Germinal center (tissue), 1 donor: ENCODE measurements at regions not wholly inside any gene's neighbourhood (a gene's known extent, or its start where the extent isn't known, plus 50 kb on each side); places are given as distances from the start of the nearest gene placed in this dataset.

Experiments used
- DNase-seq: peaks from one replicate; pipeline ENCODE4 v3.0.0; 2012; ENCODE audit warnings: mixed read lengths, low spot score

DNA sequence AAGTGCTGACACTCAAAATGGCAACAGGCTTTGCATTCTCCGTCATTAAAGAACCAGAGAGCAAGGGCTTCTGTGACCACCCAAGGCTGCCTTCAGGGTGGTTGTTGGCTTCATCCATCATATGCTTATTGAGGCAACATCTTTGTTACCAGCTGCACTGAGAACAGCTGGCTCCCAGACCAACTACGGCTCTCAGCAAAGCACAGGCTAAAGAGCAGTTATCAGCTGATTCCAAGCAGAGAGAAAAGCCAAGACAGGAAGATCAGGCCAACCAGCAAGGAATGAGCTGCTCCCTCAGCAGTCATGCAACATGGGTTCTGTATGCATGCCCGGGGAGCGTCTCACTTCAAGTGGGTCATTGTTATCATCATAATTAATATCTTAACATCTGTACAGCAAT is 358.9 kb downstream of the ACTL7B start:
- DNase-seq, result no peak

DNA sequence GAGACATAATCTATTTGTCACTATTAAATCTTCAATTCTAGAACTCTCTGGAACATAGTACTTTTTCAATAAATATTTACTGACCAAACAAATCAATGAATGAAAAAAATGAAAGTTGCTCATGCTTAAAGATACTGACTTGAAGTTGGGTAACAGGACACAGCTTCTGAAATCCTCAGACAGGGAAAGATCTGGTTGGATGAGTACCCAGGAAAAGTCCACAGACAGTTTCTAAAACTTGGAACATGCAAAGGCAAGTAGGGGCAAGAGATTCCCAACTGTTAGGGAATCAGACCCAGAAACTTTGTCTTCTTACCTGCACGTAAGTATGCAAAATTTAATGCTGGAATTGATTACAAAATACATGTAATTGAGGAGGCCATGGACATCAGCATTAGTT is 366.2 kb downstream of the ACTL7B start:
- no peak for DNase-seq

DNA sequence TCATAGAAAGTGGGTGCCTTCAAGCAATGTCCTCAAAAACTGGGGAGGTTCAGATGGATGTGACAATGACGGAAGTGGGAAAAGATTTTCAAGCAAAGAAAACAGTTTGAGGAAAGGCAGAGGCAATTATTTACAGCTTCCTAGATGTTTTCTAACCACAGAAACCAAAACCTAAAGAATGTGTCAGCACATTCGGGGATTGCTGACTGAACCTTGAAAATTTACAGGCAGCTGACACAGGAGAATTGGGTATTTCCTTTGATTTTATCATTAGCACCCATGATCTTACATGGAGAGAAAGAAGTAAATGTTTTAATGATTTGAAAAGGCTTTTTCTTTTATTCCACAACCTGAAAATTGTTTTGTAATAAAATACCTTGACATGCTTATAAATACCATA is 369.0 kb downstream of the ACTL7B start:
- no peak for DNase-seq

DNA sequence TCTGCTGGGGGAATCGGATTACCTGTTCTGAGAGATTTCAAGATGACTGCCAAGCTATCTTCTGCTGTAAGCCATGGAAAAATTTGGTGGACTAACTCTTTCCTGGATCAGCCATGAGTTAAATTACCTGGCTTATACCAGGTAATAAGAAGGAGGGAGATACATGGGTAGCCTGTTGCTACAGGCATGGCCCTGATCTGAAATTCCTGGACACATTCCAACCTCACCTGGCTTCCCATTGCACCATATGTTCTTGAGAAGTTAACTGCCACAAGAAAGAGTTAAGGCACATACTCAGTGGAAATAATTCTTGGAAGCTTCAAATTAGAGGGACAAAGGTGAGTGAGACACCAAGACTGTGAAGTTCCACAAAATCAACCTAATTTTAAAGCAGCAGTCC is 371.3 kb downstream of the ACTL7B start:
- no peak for DNase-seq

DNA sequence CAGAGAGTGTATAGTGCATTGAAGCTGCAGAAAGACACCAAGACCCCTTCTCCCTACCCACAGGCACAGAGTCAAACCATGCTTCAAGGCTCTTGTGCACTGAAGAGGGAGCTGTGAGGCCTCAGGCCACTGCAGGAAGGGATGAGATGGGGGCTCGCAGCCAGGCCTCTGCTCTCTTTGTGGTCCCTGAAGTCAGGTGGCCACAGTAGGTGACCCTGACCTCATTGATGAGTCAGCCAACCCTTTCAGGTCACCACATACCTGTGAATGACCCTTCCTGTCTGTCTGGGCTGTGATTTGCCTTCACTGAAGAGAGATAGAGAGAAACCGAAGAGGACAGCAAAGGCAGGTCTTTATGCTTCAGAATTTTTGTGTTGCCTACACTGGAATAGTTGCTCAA is 372.1 kb downstream of the ACTL7B start:
- no peak for DNase-seq

DNA sequence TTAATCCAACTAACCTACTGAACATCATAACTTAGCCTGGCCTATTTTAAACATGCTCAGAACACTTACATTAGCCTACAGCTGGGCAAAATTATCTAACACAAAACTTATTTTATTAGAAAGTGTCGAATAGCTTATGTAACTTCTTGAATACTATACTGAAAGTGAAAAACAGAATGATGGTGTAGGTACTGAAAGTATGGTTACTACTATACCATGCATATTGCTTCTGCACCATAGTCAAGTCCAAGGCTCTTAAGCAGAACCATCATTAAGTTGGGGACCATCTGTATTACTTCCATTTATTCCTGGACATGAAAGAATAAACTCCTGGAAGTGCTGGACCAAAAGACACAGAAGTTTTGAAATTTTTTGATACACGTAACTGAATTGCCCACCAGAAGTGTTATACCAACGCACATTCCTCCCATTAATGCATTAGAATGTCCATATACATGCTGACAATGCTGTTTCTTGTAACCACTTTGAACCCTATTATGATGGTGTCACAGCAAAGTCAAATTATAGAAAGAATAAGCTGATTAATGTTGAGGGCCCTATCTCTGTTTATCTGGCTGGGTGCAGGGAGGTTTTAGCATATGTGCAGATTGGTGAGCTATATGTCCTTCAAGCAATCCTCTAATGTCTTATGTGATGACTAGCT is 375.7 kb downstream of the ACTL7B start:
- DNase-seq, result no peak

DNA sequence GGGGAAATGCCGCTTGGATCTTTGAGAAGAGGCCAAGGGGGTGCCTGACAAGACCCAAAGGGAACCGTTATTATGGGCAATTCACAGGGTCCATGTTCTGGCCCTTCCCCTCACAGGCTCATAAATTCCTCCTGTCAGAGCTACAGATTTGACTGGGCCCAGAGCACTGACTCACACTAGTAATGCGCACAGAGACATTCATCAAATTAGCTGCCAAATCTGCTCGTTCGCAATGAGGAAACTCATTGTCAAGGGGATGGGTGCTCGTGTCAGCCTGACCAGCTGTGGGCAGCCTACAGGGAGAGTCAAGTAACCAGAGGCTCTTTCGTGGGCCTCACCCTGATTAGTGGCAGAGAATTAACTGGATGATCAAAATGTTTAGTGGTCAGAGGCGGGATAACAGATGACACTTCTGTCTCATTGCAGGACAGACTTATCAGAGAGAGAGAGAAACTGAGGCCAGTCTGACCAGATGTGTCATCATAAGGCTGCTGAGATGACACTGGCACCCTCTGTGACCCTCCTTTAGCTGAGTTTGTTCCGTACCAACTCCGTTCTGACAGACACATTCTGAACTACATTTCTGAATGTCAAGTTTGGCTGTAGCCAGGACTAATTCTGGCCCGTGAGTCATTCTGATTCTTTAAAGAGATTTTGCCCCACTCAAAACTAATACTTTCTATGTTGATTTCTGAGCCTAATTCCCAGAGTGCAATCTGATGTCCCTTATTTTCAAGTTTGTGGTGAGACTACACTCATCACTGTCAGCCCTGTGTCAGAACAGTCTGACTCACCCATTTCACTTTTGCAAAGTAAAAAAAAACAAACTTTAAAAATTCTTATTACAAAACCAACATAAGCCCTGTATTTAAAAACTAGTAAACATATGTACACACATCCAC is 377.1 kb downstream of the ACTL7B start:
- DNase-seq, result no peak

DNA sequence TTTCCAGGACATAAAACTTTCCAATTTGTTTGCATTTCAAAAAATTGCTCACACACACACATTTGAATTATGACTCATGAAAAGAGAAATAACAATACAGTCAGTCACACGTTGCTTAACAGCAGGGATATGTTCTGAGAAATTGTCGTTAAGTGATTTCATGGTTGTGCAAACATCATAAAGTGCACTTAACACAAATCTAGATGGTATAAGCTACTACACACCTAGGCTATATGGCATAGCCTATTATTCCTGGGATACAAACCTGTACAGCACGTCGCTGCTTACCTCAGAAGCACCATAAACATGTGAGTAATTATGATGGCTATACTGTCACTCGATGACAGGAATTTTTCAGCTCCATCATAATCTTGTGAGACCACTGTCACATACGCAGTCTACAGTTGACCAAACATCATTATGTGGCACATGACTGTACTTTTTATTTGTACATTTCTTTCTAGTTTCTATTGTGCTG is 378.2 kb downstream of the ACTL7B start:
- DNase-seq, result no peak

DNA sequence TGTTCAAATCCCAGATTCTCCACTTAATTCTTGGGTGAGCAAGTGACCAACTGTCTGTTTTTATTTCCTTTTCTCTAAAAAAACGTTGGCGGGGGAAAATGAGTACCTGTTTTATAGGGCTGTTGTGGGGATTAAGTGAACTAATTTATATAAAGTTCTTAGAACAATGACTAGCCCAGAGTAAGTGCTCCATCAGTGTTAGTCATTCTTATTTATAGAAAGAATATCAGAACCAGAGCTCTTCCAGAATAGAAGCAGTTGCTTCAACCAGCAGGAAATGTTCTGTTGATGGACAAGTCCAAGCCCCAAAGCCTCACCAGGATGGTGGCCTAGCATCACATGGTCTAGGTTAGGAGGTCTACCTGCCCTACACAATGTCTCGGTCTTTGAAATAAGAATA is 379.2 kb downstream of the ACTL7B start:
- no peak for DNase-seq

DNA sequence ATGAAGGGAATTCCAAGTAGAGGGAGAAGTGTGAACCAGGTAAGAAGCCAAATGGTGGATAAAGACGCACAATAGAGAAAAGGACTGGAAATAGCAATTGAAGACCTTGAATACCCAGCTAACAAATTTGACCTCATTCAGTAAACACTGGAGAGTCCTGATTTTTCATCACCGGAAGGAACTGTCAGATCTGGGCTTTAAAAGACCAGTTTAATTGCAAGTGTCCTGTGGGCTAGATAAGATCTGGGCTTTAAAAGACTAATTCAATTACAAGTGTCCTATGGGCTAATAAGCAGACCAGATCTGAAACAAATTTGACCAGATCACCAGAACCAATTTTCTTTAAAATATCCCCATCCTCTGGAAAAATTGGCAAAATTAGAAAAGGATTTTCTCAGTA is 380.0 kb downstream of the ACTL7B start:
- DNase-seq, result no peak

DNA sequence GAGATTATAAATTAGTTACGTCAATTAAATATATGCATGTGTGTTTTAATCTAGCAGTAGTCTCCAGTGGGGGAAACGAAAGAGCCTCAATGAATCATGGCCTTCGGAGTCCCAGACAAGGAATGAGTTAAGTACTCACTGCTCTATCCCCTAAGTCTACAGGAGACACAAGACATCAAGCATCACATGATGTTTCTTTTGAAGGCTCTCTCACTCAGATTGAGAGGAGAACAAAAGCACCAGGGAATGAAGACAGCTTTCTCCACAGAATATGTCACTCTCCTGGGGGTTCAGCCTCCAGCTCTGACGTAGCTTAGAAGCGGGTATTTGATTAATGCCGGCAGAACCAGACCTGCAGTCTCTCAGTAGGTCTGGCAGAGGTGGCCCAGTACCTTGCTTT is 381.4 kb downstream of the ACTL7B start:
- DNase-seq, result no peak

DNA sequence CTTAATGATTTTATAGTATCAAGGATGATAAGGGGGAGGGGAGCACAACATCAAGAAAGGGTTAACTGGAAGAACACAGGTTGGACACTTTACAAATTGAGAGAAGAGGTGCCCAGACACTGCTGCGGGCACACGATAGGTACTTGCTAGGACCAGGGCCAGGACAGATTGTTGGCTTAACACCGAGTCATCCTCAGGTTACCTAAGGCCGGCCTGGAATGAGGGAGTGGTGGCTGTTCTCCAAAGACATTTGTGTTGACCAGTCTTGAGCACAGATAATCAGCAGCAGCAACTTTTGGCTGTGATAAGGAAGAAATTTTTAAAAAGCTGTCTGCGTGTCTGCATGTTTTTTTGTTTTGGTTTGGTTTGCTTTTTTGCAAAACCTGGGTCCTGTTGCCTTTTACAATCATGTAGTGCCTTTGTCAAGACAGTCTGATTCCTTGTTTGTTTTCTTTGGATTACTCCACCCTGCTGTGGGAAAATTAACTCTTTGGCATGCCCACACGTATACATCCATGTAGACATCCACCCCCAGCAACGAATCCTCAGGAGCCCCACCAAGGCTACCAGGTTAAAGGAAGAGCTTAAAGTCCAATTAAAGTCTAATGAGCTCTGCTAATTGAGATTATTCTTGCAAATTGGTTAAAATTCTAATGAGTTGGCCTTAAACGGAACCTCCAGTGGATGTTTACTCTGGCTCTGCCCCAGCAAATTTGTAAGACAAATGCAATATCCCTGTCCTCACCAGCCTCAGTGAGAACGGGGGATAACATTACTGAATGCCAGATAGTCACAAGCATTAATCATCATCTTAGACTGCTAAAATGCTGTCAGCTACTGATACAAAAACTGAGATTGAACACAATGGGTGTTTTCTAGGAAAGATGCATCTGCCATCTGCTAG is 382.3 kb downstream of the ACTL7B start:
- DNase-seq, result no peak

DNA sequence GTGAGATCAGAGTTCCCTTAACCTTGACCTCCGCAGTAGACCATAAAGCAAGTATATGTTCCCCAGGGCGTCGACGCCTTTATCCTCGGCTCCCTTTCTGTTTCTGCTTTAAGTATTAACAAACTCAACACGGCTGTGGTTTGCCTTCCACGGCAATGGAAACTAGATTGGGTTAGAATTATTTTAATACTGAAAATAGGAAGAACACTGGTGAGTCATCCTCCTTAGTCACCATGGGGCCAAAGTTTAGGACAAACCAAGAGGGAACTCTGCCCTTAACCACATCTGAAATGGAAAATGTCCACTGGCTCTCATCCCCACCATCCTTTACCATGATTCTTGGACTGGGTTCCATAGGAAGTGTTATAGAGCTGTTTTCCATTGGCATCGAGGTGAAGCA is 386.1 kb downstream of the ACTL7B start:
- DNase-seq, result no peak

DNA sequence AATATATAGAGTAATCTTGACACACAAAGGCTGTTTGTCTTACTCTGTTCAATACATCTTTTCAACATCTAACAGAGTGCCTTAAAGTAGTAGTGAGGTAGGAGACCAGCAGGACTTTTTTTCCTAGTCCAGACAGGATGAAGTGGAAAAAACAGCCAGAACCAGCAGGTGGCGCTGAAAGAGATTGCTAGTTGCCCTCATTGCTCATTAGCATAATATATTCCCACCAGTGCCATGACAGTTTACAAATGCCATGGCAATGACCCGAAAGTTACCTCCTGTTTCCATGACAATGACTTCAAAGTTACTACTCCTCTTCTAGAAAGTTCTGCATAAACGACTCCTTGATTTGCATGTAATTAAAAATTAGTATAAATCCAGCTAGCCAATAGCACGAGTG is 387.4 kb downstream of the ACTL7B start:
- peak; percentile 24 for DNase-seq

DNA sequence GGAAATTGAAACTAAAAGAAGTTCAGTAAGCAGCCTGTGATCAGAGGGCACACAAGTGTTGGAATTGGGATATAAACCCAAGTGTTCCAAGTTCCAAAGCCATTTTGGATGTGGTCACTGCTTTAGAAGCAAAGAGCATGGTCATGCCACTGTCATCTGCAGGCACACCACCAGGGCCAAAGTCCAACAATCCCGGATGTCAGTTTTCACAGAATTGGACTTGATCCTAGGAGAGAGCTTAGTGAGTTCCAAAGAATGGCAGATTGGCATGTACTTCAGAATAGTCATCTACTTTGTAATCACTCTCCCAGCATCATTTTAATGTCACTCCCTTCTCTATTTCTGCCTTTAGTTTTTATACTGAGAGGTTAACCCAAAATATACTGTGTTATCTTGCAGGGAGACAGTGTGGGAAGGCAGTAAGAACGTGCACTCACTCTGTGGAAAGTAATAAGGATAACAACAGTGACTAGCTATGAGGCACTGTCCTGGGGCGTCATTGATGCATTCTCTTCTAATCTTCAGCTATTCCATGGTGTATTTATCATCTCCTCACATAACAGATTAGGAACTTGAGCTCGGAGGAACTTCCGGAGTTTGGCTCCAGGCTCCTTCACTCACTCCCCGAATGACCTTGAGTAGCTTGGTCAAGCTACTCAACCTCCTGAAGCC is 388.0 kb downstream of the ACTL7B start:
- DNase-seq, result no peak

DNA sequence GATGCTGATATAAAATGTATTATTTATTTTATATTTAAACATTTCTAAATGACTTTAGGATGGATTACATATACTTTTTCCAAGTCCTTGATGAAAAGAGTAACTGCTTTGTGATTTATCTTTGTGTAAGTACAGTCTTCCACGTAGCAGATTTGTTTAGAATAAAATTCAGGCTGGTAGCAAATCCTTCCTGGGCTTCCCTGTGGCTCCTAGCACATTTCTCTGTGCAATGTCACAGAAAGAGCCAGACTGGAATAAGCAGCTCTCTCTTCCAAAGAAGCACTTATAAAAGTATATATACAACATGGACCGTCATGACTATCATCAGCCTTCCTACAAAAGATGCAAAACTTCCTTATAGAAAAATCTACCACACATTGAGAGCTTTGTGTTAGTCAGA is 388.6 kb downstream of the ACTL7B start:
- DNase-seq, result no peak

DNA sequence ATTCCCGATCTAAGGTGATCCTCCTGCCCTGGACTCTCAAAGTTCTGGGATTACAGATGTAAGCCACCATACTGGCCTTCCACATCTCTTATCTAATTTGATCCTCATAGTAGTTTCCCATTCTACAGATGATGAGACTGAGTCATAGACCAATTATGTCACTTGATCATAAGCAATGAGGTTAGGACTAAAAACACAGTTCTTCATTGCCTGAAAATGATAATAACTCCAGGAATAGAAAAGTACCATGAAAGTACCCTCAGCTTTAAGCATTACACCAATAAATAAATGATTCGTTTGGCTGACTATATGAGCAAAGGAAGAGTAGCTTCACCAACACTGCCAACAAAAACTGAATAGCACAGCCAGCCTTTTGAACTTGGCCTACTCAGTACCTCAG is 389.5 kb downstream of the ACTL7B start:
- no peak for DNase-seq

DNA sequence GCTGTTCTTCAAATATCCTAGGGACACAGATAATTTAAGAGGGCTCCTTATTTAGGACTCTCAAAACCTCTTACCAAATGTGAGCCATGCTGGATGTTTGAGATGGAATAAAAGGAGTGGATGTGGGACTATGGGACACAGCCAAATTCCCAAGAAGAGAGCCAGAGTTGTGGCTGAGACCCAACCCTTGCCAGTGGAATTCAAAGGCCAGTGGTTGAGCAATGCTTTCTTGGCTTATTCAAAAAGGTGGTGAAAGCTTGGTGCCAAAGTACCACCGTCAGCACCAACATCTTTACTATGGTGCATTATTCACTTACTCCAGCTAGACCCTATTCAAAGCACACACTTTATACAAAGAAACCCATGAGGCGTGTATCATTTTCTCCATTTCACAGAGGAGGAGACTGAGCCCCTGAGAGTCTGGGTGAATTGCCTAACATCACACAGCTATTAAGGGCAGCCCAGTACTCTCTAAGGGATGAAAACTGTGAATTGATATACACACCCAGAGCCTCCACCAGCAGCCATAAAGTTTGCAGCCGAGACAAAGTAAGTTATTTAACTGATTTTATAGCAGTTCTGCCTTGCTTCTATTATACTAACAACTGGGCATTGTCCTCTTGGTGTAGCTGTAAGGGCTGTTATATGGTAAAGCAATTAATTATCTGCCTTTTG is 391.7 kb downstream of the ACTL7B start:
- no peak for DNase-seq

DNA sequence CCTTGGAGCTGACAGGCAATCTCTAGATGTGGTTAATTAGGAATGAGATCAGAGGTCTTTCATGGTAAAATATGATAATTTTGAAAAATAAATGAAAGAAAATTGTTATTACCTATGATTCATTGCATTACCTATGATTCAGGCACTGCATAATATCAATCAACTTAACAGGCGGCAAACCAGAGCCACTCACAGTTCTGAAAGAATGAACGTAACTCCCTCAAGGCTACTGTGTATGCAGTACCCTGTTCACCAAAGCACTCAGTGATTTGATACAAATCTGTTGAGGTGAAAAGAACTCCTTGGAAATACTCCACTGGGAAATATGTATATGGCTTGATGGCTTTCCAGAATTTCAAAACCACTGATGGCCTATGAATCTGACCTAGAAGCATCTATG is 398.9 kb downstream of the ACTL7B start:
- DNase-seq, result no peak

DNA sequence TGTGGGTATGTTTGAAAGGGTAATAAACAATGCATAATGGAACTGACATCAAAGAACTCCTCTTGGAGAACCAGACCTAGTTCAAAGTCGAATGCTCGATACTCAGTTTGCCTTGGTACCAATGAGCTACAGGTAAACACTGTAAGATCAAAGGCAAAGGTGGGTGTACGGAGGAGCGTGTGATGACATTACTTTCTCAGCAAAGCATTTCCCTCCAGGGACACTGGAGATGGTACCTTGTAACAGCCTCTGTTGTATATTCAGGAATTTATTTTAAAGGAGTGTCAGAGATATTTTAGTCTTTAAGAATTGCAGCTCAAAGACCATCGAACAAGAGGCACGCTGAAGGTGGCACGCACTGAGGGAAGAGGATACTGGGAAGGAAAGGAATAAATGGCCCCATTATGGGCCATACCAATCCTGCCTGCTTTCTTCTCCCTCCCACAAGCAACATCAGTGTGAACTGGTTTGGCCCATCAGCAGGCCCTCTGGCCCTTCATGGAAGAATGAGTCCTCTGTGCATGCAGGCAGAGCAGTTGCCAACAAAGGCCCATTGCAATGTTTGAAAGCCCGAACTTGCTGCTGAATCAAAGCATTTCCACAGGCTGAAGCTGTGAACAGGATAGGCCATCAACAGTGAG is 410.2 kb downstream of the ACTL7B start:
- DNase-seq, result no peak
